Fibroblast of pulmonary artery (primary cell): ENCODE measurements at regions not wholly inside any gene's neighbourhood (a gene's known extent, or its start where the extent isn't known, plus 50 kb on each side); places are given as distances from the start of the nearest gene placed in this dataset.

Source experiments
- DNase-seq: peaks from one replicate; pipeline ENCODE4 v3.0.0-alpha.2; 2010; ENCODE audit warnings: low read depth
- H3K4me3 ChIP-seq: replicated peaks from 2 replicates; pipeline ENCODE4 v1.5.1; 2011; ENCODE audit warnings: low read depth, mild to moderate bottlenecking, control low read depth, low read length, moderate library complexity
- CTCF ChIP-seq: IDR thresholded peaks from 2 replicates; pipeline ENCODE4 v1.5.1; 2011; ENCODE audit warnings: mild to moderate bottlenecking, control low read depth, low read length, inconsistent platforms; ENCODE audit errors: missing control alignments

DNA sequence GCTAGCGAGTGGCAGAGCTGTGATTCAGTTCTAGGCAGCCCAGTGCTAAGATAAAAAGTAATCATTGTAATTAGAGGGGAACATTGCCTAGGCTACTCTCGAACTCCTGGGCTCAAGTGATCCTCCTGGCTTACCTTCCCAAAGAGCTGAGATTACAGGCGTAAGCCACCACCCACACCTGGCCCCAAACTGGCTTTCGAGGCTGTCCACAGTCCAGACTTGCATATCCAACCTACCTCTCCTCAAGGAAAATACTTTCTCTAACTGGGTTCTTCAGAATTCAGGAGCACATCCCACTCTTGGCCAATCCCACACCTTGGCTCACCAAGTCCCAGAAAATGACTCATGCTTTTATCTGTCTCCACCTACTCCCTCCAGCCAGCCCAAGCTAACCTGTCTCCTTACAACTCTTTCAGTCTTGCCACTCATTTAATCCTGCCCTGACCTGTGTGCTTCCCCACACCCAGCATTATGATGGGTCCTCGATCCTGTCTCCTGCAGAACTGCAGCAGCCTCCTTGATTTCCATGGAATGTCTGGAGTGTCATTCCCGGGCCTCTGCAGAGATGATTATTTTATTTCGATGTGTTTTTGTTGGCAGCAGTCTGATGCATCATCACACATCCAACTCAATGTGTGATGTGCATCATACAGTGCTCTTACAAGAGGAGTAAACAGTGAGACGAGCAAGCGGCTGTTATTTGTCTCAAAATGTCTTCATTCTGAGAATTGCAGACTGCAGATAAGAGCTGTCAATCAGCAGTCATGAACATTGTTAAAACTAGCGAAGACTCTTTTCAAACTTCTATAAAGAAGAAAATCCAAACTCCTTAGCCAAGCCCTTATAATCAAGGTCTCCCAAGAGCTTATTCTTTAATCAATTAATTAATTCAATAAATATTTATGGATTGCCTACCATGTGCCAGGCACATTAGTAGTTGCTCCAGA, 167.3 kb downstream of the SEC61B start:
- no peak for TF ChIP-seq CTCF
- H3K4me3 ChIP-seq: no peak overlapping the region
- no peak for DNase-seq

DNA sequence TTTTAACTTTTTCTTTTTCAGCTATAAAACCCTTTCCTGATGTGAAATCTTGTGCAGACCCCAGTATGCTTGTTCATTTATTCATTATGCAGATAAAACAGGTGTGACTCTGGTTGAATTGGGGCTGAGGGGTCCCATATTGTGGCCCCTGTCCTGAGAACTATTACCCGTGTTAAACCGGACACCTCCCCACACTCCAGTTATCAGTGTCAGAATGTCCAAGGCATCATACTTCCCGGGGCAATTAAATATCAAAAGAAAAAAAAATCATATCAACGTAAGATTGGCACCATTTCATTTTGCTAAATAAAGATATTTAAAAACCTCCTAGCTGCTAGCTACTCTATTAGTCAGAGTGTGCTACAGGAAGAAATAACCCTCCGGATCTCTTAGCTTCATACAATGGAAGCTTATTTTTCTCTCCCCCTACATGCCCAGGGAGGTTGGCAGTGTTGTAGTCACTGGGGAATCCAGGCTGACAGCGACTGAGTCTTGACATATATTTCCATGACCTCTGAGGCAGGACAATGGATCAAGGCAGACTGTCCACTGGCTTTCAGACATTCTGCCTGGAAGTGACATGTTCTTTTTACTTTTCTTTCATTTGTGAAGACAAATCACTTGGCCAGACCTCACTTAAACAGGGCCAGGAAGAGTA, 170.0 kb downstream of the SEC61B start:
- no peak for DNase-seq

DNA sequence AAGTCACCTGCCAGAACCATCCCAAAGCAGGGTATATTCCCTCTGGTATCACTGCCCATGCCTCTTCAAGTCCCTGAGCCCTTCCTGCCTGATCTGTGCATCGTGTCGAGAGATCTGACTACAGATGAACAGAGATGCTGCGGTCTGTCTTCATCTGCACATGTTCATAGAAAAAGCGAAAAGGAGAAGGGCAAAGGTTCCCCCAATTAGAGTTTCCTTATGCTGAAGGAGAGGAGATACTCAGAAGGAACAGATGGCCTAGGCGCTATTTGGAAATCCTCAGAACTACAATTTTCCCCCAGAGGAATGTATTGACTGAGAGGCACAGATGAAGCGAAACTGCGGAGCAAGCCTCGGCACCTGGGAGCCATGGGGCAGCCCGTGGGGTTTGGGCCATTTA, 170.9 kb downstream of the SEC61B start:
- no peak for TF ChIP-seq CTCF
- no peak for DNase-seq
- no peak overlapping the region for H3K4me3 ChIP-seq

More for the DNA sequence above, 170.0 kb downstream of the SEC61B start:
- no peak overlapping the region for H3K4me3 ChIP-seq
- no peak for TF ChIP-seq CTCF

DNA sequence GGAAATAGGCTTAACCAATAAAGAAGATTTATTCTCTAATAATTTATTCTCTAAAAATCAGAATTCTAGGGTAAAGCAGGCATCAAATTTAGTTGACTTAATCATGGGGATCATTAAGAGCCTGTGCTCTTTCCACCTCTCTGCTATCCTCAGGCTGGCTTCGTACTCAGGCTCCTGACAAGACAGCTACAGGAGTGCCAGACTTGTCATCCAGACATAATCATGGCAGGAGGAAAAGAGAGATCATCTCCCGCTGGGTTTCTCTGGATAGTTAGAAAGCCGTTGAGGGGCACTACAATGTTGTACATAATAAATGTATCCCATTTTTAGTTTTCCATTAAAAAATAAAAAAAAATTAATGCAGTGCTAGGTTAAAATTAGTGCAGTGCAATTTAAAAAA, 171.9 kb downstream of the SEC61B start:
- DNase-seq: no peak
- no peak overlapping the region for H3K4me3 ChIP-seq
- no peak for TF ChIP-seq CTCF

- no peak for DNase-seq
- TF ChIP-seq CTCF: no peak
- H3K4me3 ChIP-seq: no peak overlapping the region
Observed at GRCh38 chr9:99398241-99398640, 176.2 kb downstream of the SEC61B start.

- DNase-seq: no peak
- no peak for TF ChIP-seq CTCF
- H3K4me3 ChIP-seq: no peak overlapping the region
Observed at GRCh38 chr9:99399474-99399873, 177.4 kb downstream of the SEC61B start.
